HG02623 (cell line): ENCODE measurements at regions not wholly inside any gene's neighbourhood (a gene's known extent, or its start where the extent isn't known, plus 50 kb on each side); places are given as distances from the start of the nearest gene placed in this dataset.
A peak's percentile ranks its signal among the peaks of the same experiment; 100 is the strongest.
"Not testable (repeated sequence)": the region's sequence is repeated elsewhere in the genome, so short reads cannot be mapped to it uniquely, and the experiment has no call there.

Source experiments
- ATAC-seq: cut with Tn5 transposase; IDR thresholded peaks from one replicate; pipeline ENCODE4 v1.9.1; 2021; ENCODE audit warnings: moderate library complexity; ENCODE audit not compliant: unreplicated experiment

- ATAC-seq, result no peak
These were observed 153.2 kb downstream of the CRPPA start for GRCh38 chr7:16267953-16268820.

- no peak for ATAC-seq
These were observed 154.5 kb downstream of the CRPPA start for GRCh38 chr7:16266877-16267276.

GRCh38 chr7:16266470-16266869 is 154.9 kb downstream of the CRPPA start:
- not testable (repeated sequence) for ATAC-seq

GRCh38 chr7:16265863-16266458 is 155.4 kb downstream of the CRPPA start:
- no peak for ATAC-seq

GRCh38 chr7:16264823-16265804 is 156.2 kb downstream of the CRPPA start:
- no peak for ATAC-seq

GRCh38 chr7:16264036-16264819 is 157.1 kb downstream of the CRPPA start:
- no peak for ATAC-seq

- ATAC-seq, result not testable (repeated sequence)
These were observed 158.0 kb downstream of the CRPPA start for GRCh38 chr7:16263377-16263776.

- no peak for ATAC-seq
These were observed 159.7 kb downstream of the CRPPA start for GRCh38 chr7:16261654-16262053.

- no peak for ATAC-seq
These were observed 160.2 kb downstream of the CRPPA start for GRCh38 chr7:16261100-16261499.

- ATAC-seq, result peak; percentile 68
These were observed 161.1 kb downstream of the CRPPA start for GRCh38 chr7:16260236-16260728.

- ATAC-seq, result not testable (repeated sequence)
These were observed 164.9 kb downstream of the CRPPA start for GRCh38 chr7:16256419-16256818.

GRCh38 chr7:16255952-16256351 is 165.4 kb downstream of the CRPPA start:
- ATAC-seq, result not testable (repeated sequence)

GRCh38 chr7:16250655-16251054 is 170.7 kb downstream of the CRPPA start:
- ATAC-seq, result not testable (repeated sequence)

- not testable (repeated sequence) for ATAC-seq
These were observed 172.1 kb downstream of the CRPPA start for GRCh38 chr7:16249204-16249603.

GRCh38 chr7:16248556-16248955 is 172.8 kb downstream of the CRPPA start:
- ATAC-seq, result not testable (repeated sequence)

GRCh38 chr7:16244469-16244868 is 176.9 kb downstream of the CRPPA start:
- no peak for ATAC-seq

- ATAC-seq, result no peak
These were observed 178.4 kb downstream of the CRPPA start for GRCh38 chr7:16242920-16243319.

- ATAC-seq, result no peak
These were observed 180.3 kb downstream of the CRPPA start for GRCh38 chr7:16241017-16241416.

- ATAC-seq, result no peak
These were observed 185.0 kb downstream of the CRPPA start for GRCh38 chr7:16236381-16236780.
